Posterior vena cava (tissue), 2 donors: ENCODE measurements at regions not wholly inside any gene's neighbourhood (a gene's known extent, or its start where the extent isn't known, plus 50 kb on each side); places are given as distances from the start of the nearest gene placed in this dataset.
"Not testable (repeated sequence)": the region's sequence is repeated elsewhere in the genome, so short reads cannot be mapped to it uniquely, and the experiment has no call there.

ENCODE experiments used
- DNase-seq: peaks from one replicate; pipeline ENCODE4 v3.0.0-alpha.2; 2020; ENCODE audit warnings: low spot score
- intact Hi-C, 2 donors: fragments of 100-400 bp; cut with DNase I; formaldehyde crosslinking; loops; one replicate each; pipeline versions ENCODE4 v1.14.1 to v1.14.2; 2022 to 2023
- donor health status: DM: yes; HTN: yes; CAD: no.
- donor health status: DM: yes; HTN: yes; CAD: no.

- DNase-seq: no peak
These were observed 101.1 kb downstream of the ADAMTS15 start for GRCh38 chr11:130549393-130549999.

GRCh38 chr11:130550150-130550549, 101.7 kb downstream of the ADAMTS15 start:
- DNase-seq: no peak
- intact Hi-C loops: no loop called here

More at GRCh38 chr11:130549393-130549999, 101.1 kb downstream of the ADAMTS15 start:
- intact Hi-C loops: no loop called here

- intact Hi-C loops: no loop called here
- DNase-seq: no peak
These were observed 102.5 kb downstream of the ADAMTS15 start for GRCh38 chr11:130550984-130551383.

- intact Hi-C loops: no loop called here
These were observed 102.9 kb downstream of the ADAMTS15 start for GRCh38 chr11:130551388-130551787.

GRCh38 chr11:130553306-130553705, 104.9 kb downstream of the ADAMTS15 start:
- no peak for DNase-seq
- intact Hi-C loops: no loop called here

More at GRCh38 chr11:130551388-130551787, 102.9 kb downstream of the ADAMTS15 start:
- no peak for DNase-seq

- no peak for DNase-seq
- intact Hi-C loops: no loop called here
These were observed 106.0 kb downstream of the ADAMTS15 start for GRCh38 chr11:130554241-130555055.

- intact Hi-C loops: no loop called here
- DNase-seq: no peak
These were observed 106.9 kb downstream of the ADAMTS15 start for GRCh38 chr11:130555251-130555841.

GRCh38 chr11:130560000-130560780, 111.7 kb downstream of the ADAMTS15 start:
- DNase-seq: no peak
- intact Hi-C loops: no loop called here

- intact Hi-C loops: no loop called here
- DNase-seq: no peak
These were observed 112.3 kb downstream of the ADAMTS15 start for GRCh38 chr11:130560781-130561109.

GRCh38 chr11:130561441-130561881, 113.0 kb downstream of the ADAMTS15 start:
- no peak for DNase-seq
- intact Hi-C loops: no loop called here

GRCh38 chr11:130562549-130562948, 114.1 kb downstream of the ADAMTS15 start:
- intact Hi-C loops: no loop called here
- DNase-seq: no peak

GRCh38 chr11:130566360-130566759, 117.9 kb downstream of the ADAMTS15 start:
- intact Hi-C loops, DNase-seq: not testable (repeated sequence)

GRCh38 chr11:130571519-130571918, 123.1 kb downstream of the ADAMTS15 start:
- no peak for DNase-seq
- intact Hi-C loops: no loop called here

- DNase-seq: no peak
These were observed 123.6 kb downstream of the ADAMTS15 start for GRCh38 chr11:130571947-130572584.

GRCh38 chr11:130573767-130574166, 125.3 kb downstream of the ADAMTS15 start:
- no peak for DNase-seq
- intact Hi-C loops: no loop called here

More at GRCh38 chr11:130571947-130572584, 123.6 kb downstream of the ADAMTS15 start:
- intact Hi-C loops: no loop called here

GRCh38 chr11:130574740-130575139, 126.3 kb downstream of the ADAMTS15 start:
- DNase-seq: no peak
- intact Hi-C loops: no loop called here

- intact Hi-C loops: no loop called here
- DNase-seq: no peak
These were observed 127.7 kb downstream of the ADAMTS15 start for GRCh38 chr11:130576146-130576545.

GRCh38 chr11:130578738-130579368, 130.4 kb downstream of the ADAMTS15 start:
- intact Hi-C loops: no loop called here
- no peak for DNase-seq

- DNase-seq: peak; percentile 57
- intact Hi-C loops: no loop called here
These were observed 131.9 kb downstream of the ADAMTS15 start for GRCh38 chr11:130580372-130580771.
